IMR-90 (cell line): ENCODE measurements at regions not wholly inside any gene's neighbourhood (a gene's known extent, or its start where the extent isn't known, plus 50 kb on each side); places are given as distances from the start of the nearest gene placed in this dataset.

Experiments
- ATAC-seq: fragments of 200-7000 bp; cut with Tn5 transposase; 2 replicates; pipeline ENCODE4 v1.9.1; 2020; ENCODE audit warnings: low read depth, mild to moderate bottlenecking, moderate library complexity
- BruUV-seq: library from RNA; stranded (reverse); fragments of 400-500 nt; replicated peaks from 2 replicates; lab custom pipeline; 2021; lab: Mats Ljungman, UMichigan
- CTCF ChIA-PET: fragments of 300-600 bp; formaldehyde crosslinking; extraction: SDS; loops from one replicate; lab custom pipeline; 2021; ENCODE audit warnings: antibody characterized with exemption; lab: Yijun Ruan, JAX
- POLR2A ChIA-PET: fragments of 300-600 bp; sonication (Branson Sonifier 250); formaldehyde crosslinking; loops from one replicate; lab custom pipeline; 2022; ENCODE audit warnings: antibody characterized with exemption; ENCODE audit not compliant: unreplicated experiment; lab: Charles Lee
- DNase-seq: peaks from one replicate; pipeline ENCODE4 v3.0.0; 2013
- H2AFZ ChIP-seq: replicated peaks from 2 replicates; pipeline ENCODE3; 2013; ENCODE audit warnings: low read length, mild to moderate bottlenecking; ENCODE audit not compliant: poor library complexity
- H2AK5ac ChIP-seq: 2 replicates; pipeline ENCODE4 v1.6.1; 2013; ENCODE audit warnings: low read depth, low read length, inconsistent platforms
- H2AK9ac ChIP-seq: replicated peaks from 2 replicates; pipeline ENCODE3; 2013; ENCODE audit warnings: mild to moderate bottlenecking, low read depth, low read length, moderate library complexity; ENCODE audit not compliant: poor library complexity
- H2BK120ac ChIP-seq: 2 replicates; pipeline ENCODE4 v1.6.1; 2013; ENCODE audit warnings: low read depth, low read length, inconsistent platforms
- H2BK15ac ChIP-seq: 3 replicates; pipeline ENCODE4 v1.6.1; 2013; ENCODE audit warnings: low read depth, low read length, inconsistent platforms
- H2BK20ac ChIP-seq: 2 replicates; pipeline ENCODE4 v1.6.1; 2013; ENCODE audit warnings: low read depth, mild to moderate bottlenecking, inconsistent platforms, low read length, moderate library complexity
- H2BK5ac ChIP-seq: 2 replicates; pipeline ENCODE4 v1.6.1; 2013; ENCODE audit warnings: mild to moderate bottlenecking, low read depth, low read length, inconsistent platforms; ENCODE audit not compliant: poor library complexity, severe bottlenecking
- H3K14ac ChIP-seq: replicated peaks from 2 replicates; pipeline ENCODE4 v1.6.1; 2013; ENCODE audit warnings: low read depth, low read length, inconsistent platforms
- H3K18ac ChIP-seq: 2 replicates; pipeline ENCODE4 v1.6.1; 2013; ENCODE audit warnings: low read depth, low read length, control low read depth
- H3K23ac ChIP-seq: 2 replicates; pipeline ENCODE4 v1.6.1; 2013; ENCODE audit warnings: low read depth, low read length, inconsistent platforms
- H3K27ac ChIP-seq: 2 replicates; pipeline ENCODE4 v1.5.1; 2013; ENCODE audit warnings: mild to moderate bottlenecking, control low read depth, low read length; ENCODE audit not compliant: insufficient read depth
- H3K27me3 ChIP-seq: 2 replicates; pipeline ENCODE4 v1.6.1; 2013; ENCODE audit warnings: low read length; ENCODE audit not compliant: control insufficient read depth, insufficient read depth
- H3K36me3 ChIP-seq: 2 replicates; pipeline ENCODE4 v1.6.1; 2013; ENCODE audit warnings: low read length, mixed read lengths; ENCODE audit not compliant: control insufficient read depth, insufficient read depth
- H3K4ac ChIP-seq: 2 replicates; pipeline ENCODE4 v1.6.1; 2013; ENCODE audit warnings: low read depth, low read length, inconsistent platforms
- H3K4me1 ChIP-seq: 2 replicates; pipeline ENCODE4 v1.6.1; 2013; ENCODE audit warnings: low read length, mixed read lengths; ENCODE audit not compliant: control insufficient read depth, insufficient read depth
- H3K4me2 ChIP-seq: 2 replicates; pipeline ENCODE4 v1.6.1; 2013; ENCODE audit warnings: low read depth, mild to moderate bottlenecking, control low read depth, low read length, moderate library complexity
- H3K4me3 ChIP-seq: 2 replicates; pipeline ENCODE4 v1.5.1; 2013; ENCODE audit warnings: low read depth, mild to moderate bottlenecking, control low read depth, low read length, moderate library complexity; ENCODE audit not compliant: insufficient read depth
- H3K56ac ChIP-seq: 2 replicates; pipeline ENCODE4 v1.6.1; 2013; ENCODE audit warnings: low read length, inconsistent platforms; ENCODE audit not compliant: insufficient read depth; ENCODE audit errors: extremely low read depth
- H3K79me1 ChIP-seq, 2 experiments: 2 replicates each; pipeline ENCODE4 v1.6.1; 2013; ENCODE audit warnings: low read length in 2 of 2, inconsistent platforms in 1 of 2, low read depth in 1 of 2
- H3K9ac ChIP-seq: 2 replicates; pipeline ENCODE4 v1.6.1; 2013; ENCODE audit warnings: low read depth, low read length, control low read depth
- H3K9me1 ChIP-seq: 2 replicates; pipeline ENCODE4 v1.6.1; 2013; ENCODE audit warnings: low read length, inconsistent platforms; ENCODE audit not compliant: insufficient read depth
- H3K9me3 ChIP-seq: 2 replicates; pipeline ENCODE4 v1.6.1; 2013; ENCODE audit warnings: low read length; ENCODE audit not compliant: control insufficient read depth, insufficient read depth
- H4K20me1 ChIP-seq: 2 replicates; pipeline ENCODE4 v1.6.1; 2013; ENCODE audit warnings: low read length, inconsistent platforms; ENCODE audit not compliant: insufficient read depth
- H4K5ac ChIP-seq: 2 replicates; pipeline ENCODE4 v1.6.1; 2013; ENCODE audit warnings: mild to moderate bottlenecking, low read depth, low read length, control low read depth
- H4K8ac ChIP-seq, 2 experiments: 2 replicates each; pipeline ENCODE4 v1.6.1; 2013; ENCODE audit warnings: low read depth in 2 of 2, low read length in 2 of 2, control low read depth in 1 of 2, inconsistent platforms in 1 of 2
- H4K91ac ChIP-seq: 2 replicates; pipeline ENCODE4 v1.6.1; 2013; ENCODE audit warnings: low read depth, low read length, inconsistent platforms; ENCODE audit not compliant: insufficient read depth
- BHLHE40 ChIP-seq: fragments of 150-350 bp; IDR thresholded peaks from 2 replicates; pipeline ENCODE4 v1.6.1; 2016; ENCODE audit warnings: mild to moderate bottlenecking, low read depth, low read length
- CEBPB ChIP-seq: IDR thresholded peaks from 2 replicates; pipeline ENCODE4 v1.6.1; 2012; ENCODE audit warnings: low read depth, low read length, improper control_type of control experiment
- CHD1 ChIP-seq: IDR thresholded peaks from 2 replicates; pipeline ENCODE4 v1.6.1; 2012; ENCODE audit warnings: low read depth, low read length, improper control_type of control experiment
- ELK1 ChIP-seq: fragments of 150-350 bp; IDR thresholded peaks from 2 replicates; pipeline ENCODE4 v1.6.1; 2016; ENCODE audit warnings: low read depth, mild to moderate bottlenecking, low read length, moderate library complexity, borderline replicate concordance
- FOS ChIP-seq: fragments of 150-350 bp; IDR thresholded peaks from 2 replicates; pipeline ENCODE4 v1.6.1; 2016; ENCODE audit warnings: low read depth, low read length
- MAFK ChIP-seq: IDR thresholded peaks from 2 replicates; pipeline ENCODE4 v1.6.1; 2012; ENCODE audit warnings: low read depth, low read length, improper control_type of control experiment
- MAZ ChIP-seq: IDR thresholded peaks from 2 replicates; pipeline ENCODE4 v1.6.1; 2012; ENCODE audit warnings: low read depth, mild to moderate bottlenecking, low read length, improper control_type of control experiment, moderate library complexity, borderline replicate concordance
- MXI1 ChIP-seq: IDR thresholded peaks from 2 replicates; pipeline ENCODE4 v1.6.1; 2012; ENCODE audit warnings: low read depth, mild to moderate bottlenecking, low read length, moderate library complexity, borderline replicate concordance
- NFE2L2 ChIP-seq: fragments of 150-350 bp; IDR thresholded peaks from 2 replicates; pipeline ENCODE4 v1.6.1; 2016; ENCODE audit warnings: low read depth, mild to moderate bottlenecking, low read length
- RCOR1 ChIP-seq: IDR thresholded peaks from 2 replicates; pipeline ENCODE4 v1.6.1; 2012; ENCODE audit warnings: mild to moderate bottlenecking, low read length, improper control_type of control experiment; ENCODE audit not compliant: insufficient replicate concordance
- RFX5 ChIP-seq: IDR thresholded peaks from 2 replicates; pipeline ENCODE4 v1.8.0; 2012; ENCODE audit warnings: low read depth, mild to moderate bottlenecking, low read length, moderate library complexity
- SMC3 ChIP-seq: fragments of 150-350 bp; IDR thresholded peaks from 2 replicates; pipeline ENCODE4 v1.6.1; 2016; ENCODE audit warnings: low read depth, mild to moderate bottlenecking, antibody characterized with exemption, low read length, moderate library complexity
- USF2 ChIP-seq: fragments of 150-350 bp; IDR thresholded peaks from 2 replicates; pipeline ENCODE4 v1.6.1; 2017; ENCODE audit warnings: mild to moderate bottlenecking, antibody characterized with exemption, low read length, low read depth
- WGBS, 2 experiments: methylation state at CpG; one replicate each; pipeline versions ENCODE4 v1.1.5 to v1.1.7; 2013; ENCODE audit warnings: missing lambda C conversion rate in 2 of 2; ENCODE audit not compliant: insufficient read length in 1 of 2; ENCODE audit errors: extremely low coverage in 2 of 2; 5-methylcytosine and 5-hydroxymethylcytosine counted together
- dilution Hi-C: fragments of 300-500 bp; cut with HindIII; formaldehyde crosslinking; loops from one replicate; pipeline ENCODE4 v1.14.3; 2018; ENCODE audit warnings: low sequenced_read_pairs; ENCODE audit not compliant: unreplicated experiment
- in situ Hi-C: fragments of 300-500 bp; cut with MboI; formaldehyde crosslinking; loops from 3 replicates; pipeline ENCODE4 v1.14.3; 2019; ENCODE audit warnings: low sequenced_read_pairs, inconsistent platforms, mixed read lengths
- intact Hi-C: fragments of 100-400 bp; cut with micrococcal nuclease; formaldehyde crosslinking; loops from 2 replicates; pipeline ENCODE4 v1.10.0; 2022

- TF ChIP-seq BHLHE40, result no peak
- TF ChIP-seq CHD1, result no peak
- TF ChIP-seq MAZ, result no peak
- TF ChIP-seq RCOR1, result no peak
- no peak for TF ChIP-seq MAFK
- TF ChIP-seq CEBPB, result no peak
- TF ChIP-seq FOS, result no peak
- no peak for TF ChIP-seq ELK1
- TF ChIP-seq RFX5, result no peak
- no peak for TF ChIP-seq SMC3
- no peak for TF ChIP-seq NFE2L2
- TF ChIP-seq MXI1, result no peak
- no peak for TF ChIP-seq USF2
- H4K91ac ChIP-seq, result no peak overlapping the region
- DNase-seq, result no peak
- H3K27me3 ChIP-seq, result no peaks in the 10 kb centered on the region
- no peak overlapping the region for H2BK5ac ChIP-seq
- H2BK120ac ChIP-seq, result no peak overlapping the region
- intact Hi-C loops, result no loop called here
- CTCF ChIA-PET, result interaction anchor here (1.3 kb wide), 1 partner anchor 34 kb away, joined by 3 read pairs; no protein-coding TSS in a partner anchor
- 33% methylated on average over 1 of the region's 2 CpGs; no CpG with 5 or more reads in 1 of the 2 experiments for WGBS, 2 experiments
- H3K36me3 ChIP-seq, result no peaks in the 10 kb centered on the region
- H2AFZ ChIP-seq, result no peak overlapping the region
- no peak overlapping the region for H3K56ac ChIP-seq
- POLR2A ChIA-PET, result no interaction called here
- H2AK5ac ChIP-seq, result no peak overlapping the region
- H3K79me1 ChIP-seq, result no peaks in the 10 kb centered on the region
- no peak overlapping the region for H3K4ac ChIP-seq
- no peaks in the 10 kb centered on the region for H3K4me1 ChIP-seq
- no peaks in the 10 kb centered on the region for H4K20me1 ChIP-seq
- BruUV-seq, result no TSS peak
- no peak overlapping the region for H4K8ac ChIP-seq
- no peak overlapping the region for H2BK20ac ChIP-seq
- H3K9me3 ChIP-seq, result no peaks in the 10 kb centered on the region
- no peak for ATAC-seq
- no peak overlapping the region for H3K23ac ChIP-seq
- H2BK15ac ChIP-seq, result no peak overlapping the region
- no peak overlapping the region for H3K14ac ChIP-seq
- H3K9ac ChIP-seq, result no peak overlapping the region
- no peak overlapping the region for H3K27ac ChIP-seq
- H4K5ac ChIP-seq, result no peak overlapping the region
- H3K18ac ChIP-seq, result no peak overlapping the region
- no peak overlapping the region for H3K4me3 ChIP-seq
- no peak overlapping the region for H2AK9ac ChIP-seq
- H3K9me1 ChIP-seq, result no peaks in the 10 kb centered on the region
- no peak overlapping the region for H3K4me2 ChIP-seq
- in situ Hi-C loops, result no loop called here
- dilution Hi-C loops, result no loop called here
These were observed 226.4 kb downstream of the RASSF9 start for GRCh38 chr12:85609778-85610177.
